DMS 273 (cell line): ENCODE measurements at regions not wholly inside any gene's neighbourhood (a gene's known extent, or its start where the extent isn't known, plus 50 kb on each side); places are given as distances from the start of the nearest gene placed in this dataset.

Experiments
- DNase-seq: peaks from one replicate; lab custom pipeline; 2025; ENCODE audit not compliant: unreplicated experiment; lab: John Stamatoyannopoulos, UW

- DNase-seq: no peak
Observed at GRCh38 chr14:71273366-71273765, 366.1 kb downstream of the PCNX1 start.

GRCh38 chr14:71284048-71284447, 376.8 kb downstream of the PCNX1 start:
- no peak for DNase-seq

GRCh38 chr14:71286126-71286525, 378.9 kb downstream of the PCNX1 start:
- DNase-seq: no peak

- DNase-seq: no peak
Observed at GRCh38 chr14:71287567-71287966, 380.3 kb downstream of the PCNX1 start.

GRCh38 chr14:71289536-71289935, 382.3 kb downstream of the PCNX1 start:
- no peak for DNase-seq

GRCh38 chr14:71290301-71290700, 383.0 kb downstream of the PCNX1 start:
- no peak for DNase-seq

- no peak for DNase-seq
Observed at GRCh38 chr14:71290960-71291466, 383.8 kb downstream of the PCNX1 start.

GRCh38 chr14:71296184-71296583, 388.9 kb downstream of the PCNX1 start:
- no peak for DNase-seq

GRCh38 chr14:71300566-71301330, 393.5 kb downstream of the PCNX1 start:
- DNase-seq: no peak

GRCh38 chr14:71301611-71302010, 394.4 kb downstream of the PCNX1 start:
- no peak for DNase-seq

GRCh38 chr14:71304690-71305089, 397.4 kb downstream of the PCNX1 start:
- DNase-seq: no peak

GRCh38 chr14:71308671-71309070, 401.4 kb downstream of the PCNX1 start:
- DNase-seq: no peak

- no peak for DNase-seq
Observed at GRCh38 chr14:71309756-71310155, 402.5 kb downstream of the PCNX1 start.

GRCh38 chr14:71311061-71311460, 403.8 kb downstream of the PCNX1 start:
- peak; percentile 23 for DNase-seq

GRCh38 chr14:71314717-71315116, 407.5 kb downstream of the PCNX1 start:
- no peak for DNase-seq

- DNase-seq: peak; percentile 45
Observed at GRCh38 chr14:71317385-71318096, 410.3 kb downstream of the PCNX1 start.

- DNase-seq: no peak
Observed at GRCh38 chr14:71318097-71318459, 410.8 kb downstream of the PCNX1 start.

GRCh38 chr14:71319666-71320065, 412.4 kb downstream of the PCNX1 start:
- DNase-seq: peak; percentile 58

- peak; percentile 99 for DNase-seq
Observed at GRCh38 chr14:71320107-71320733, 413.0 kb downstream of the PCNX1 start, which contains the start of gene SIPA1L1. SIPA1L1 (plus strand) TSS chr14:71320476.

- peak; percentile 82 for DNase-seq
Observed at GRCh38 chr14:71320734-71321573, 413.7 kb downstream of the PCNX1 start.
